Neural progenitor cell (in vitro differentiated cells): ENCODE measurements at regions not wholly inside any gene's neighbourhood (a gene's known extent, or its start where the extent isn't known, plus 50 kb on each side); places are given as distances from the start of the nearest gene placed in this dataset.
"Not testable (repeated sequence)": the region's sequence is repeated elsewhere in the genome, so short reads cannot be mapped to it uniquely, and the experiment has no call there.

Experiments
- DNase-seq: peaks from one replicate; pipeline ENCODE4 v3.0.0-alpha.2; 2016; ENCODE audit warnings: low spot score
- H2AFZ ChIP-seq: fragments of 200-600 bp; sonication (generic); replicated peaks from 2 replicates; pipeline ENCODE4 v1.6.1; 2016; ENCODE audit warnings: antibody characterized with exemption
- H3F3A ChIP-seq: fragments of 200-600 bp; sonication (generic); 2 replicates; pipeline ENCODE4 v1.6.1; 2016; ENCODE audit warnings: antibody characterized with exemption, low read depth
- H3K27ac ChIP-seq: fragments of 200-600 bp; sonication (generic); 2 replicates; pipeline ENCODE4 v1.5.1; 2016; ENCODE audit warnings: mild to moderate bottlenecking
- H3K27me3 ChIP-seq: fragments of 200-600 bp; sonication (generic); 2 replicates; pipeline ENCODE4 v1.6.1; 2016; ENCODE audit warnings: mild to moderate bottlenecking, moderate library complexity
- H3K36me3 ChIP-seq: fragments of 200-600 bp; sonication (generic); 2 replicates; pipeline ENCODE4 v1.5.1; 2016
- H3K4me1 ChIP-seq: fragments of 200-600 bp; sonication (generic); 2 replicates; pipeline ENCODE4 v1.6.1; 2016; ENCODE audit warnings: mixed run types
- H3K4me2 ChIP-seq: fragments of 200-600 bp; sonication (generic); 2 replicates; pipeline ENCODE4 v1.6.1; 2016
- H3K4me3 ChIP-seq: fragments of 200-600 bp; sonication (generic); 2 replicates; pipeline ENCODE4 v1.5.1; 2016
- H3K79me2 ChIP-seq: fragments of 200-600 bp; sonication (generic); 2 replicates; pipeline ENCODE4 v1.6.1; 2016; ENCODE audit warnings: low read depth
- H3K9ac ChIP-seq: fragments of 200-600 bp; sonication (generic); 2 replicates; pipeline ENCODE4 v1.6.1; 2016
- H3K9me3 ChIP-seq: fragments of 200-600 bp; sonication (generic); 2 replicates; pipeline ENCODE4 v1.5.1; 2016; ENCODE audit warnings: low read depth
- H4K20me1 ChIP-seq: fragments of 200-600 bp; sonication (generic); 2 replicates; pipeline ENCODE4 v1.6.1; 2016; ENCODE audit warnings: low read depth
- H3K27ac Mint-ChIP-seq: 3 replicates; pipeline ENCODE4 v1.8.0; 2021; ENCODE audit warnings: mixed read lengths
- H3K27me3 Mint-ChIP-seq: 2 replicates; pipeline ENCODE4 v1.8.0; 2022; ENCODE audit warnings: low read depth, mild to moderate bottlenecking, inconsistent platforms, moderate library complexity, mixed read lengths; ENCODE audit not compliant: insufficient read depth
- H3K36me3 Mint-ChIP-seq: 3 replicates; pipeline ENCODE4 v1.8.0; 2021; ENCODE audit warnings: mixed read lengths
- H3K4me1 Mint-ChIP-seq: 3 replicates; pipeline ENCODE4 v1.8.0; 2021; ENCODE audit warnings: mixed read lengths
- H3K4me3 Mint-ChIP-seq: 3 replicates; pipeline ENCODE4 v1.8.0; 2021; ENCODE audit warnings: mild to moderate bottlenecking, moderate library complexity, mixed read lengths
- H3K9me3 Mint-ChIP-seq: 3 replicates; pipeline ENCODE4 v1.8.0; 2020; ENCODE audit warnings: mixed read lengths
- CTCF ChIP-seq: fragments of 200-600 bp; sonication (generic); IDR thresholded peaks from 2 replicates; pipeline ENCODE4 v1.5.1; 2017; ENCODE audit warnings: antibody characterized with exemption, mild to moderate bottlenecking
- EZH2 ChIP-seq: fragments of 200-600 bp; sonication (generic); IDR thresholded peaks from 2 replicates; pipeline ENCODE4 v1.6.1; 2017; ENCODE audit warnings: antibody characterized with exemption, mild to moderate bottlenecking, moderate library complexity
- EZH2phosphoT487 ChIP-seq: fragments of 200-600 bp; sonication (generic); IDR thresholded peaks from 2 replicates; pipeline ENCODE4 v1.6.1; 2017; ENCODE audit warnings: antibody characterized with exemption

GRCh38 chr2:180597179-180597578, 383.2 kb upstream of the UBE2E3 start:
- no peak overlapping the region for H3K4me3 ChIP-seq
- no peak overlapping the region for H3K4me3 Mint-ChIP-seq
- no peaks in the 10 kb centered on the region for H3K27me3 ChIP-seq
- H3K4me1 ChIP-seq: no peaks in the 10 kb centered on the region
- no peaks in the 10 kb centered on the region for H3K9me3 ChIP-seq
- no peaks in the 10 kb centered on the region for H3K27me3 Mint-ChIP-seq
- H3K36me3 ChIP-seq: no peaks in the 10 kb centered on the region
- H2AFZ ChIP-seq: no peak overlapping the region
- H3K4me1 Mint-ChIP-seq: no peaks in the 10 kb centered on the region
- H3F3A ChIP-seq: no peaks in the 10 kb centered on the region
- no peak overlapping the region for H3K27ac Mint-ChIP-seq
- H3K9ac ChIP-seq: no peak overlapping the region
- TF ChIP-seq EZH2phosphoT487 (no peak), EZH2 (no peak), CTCF (no peak)
- H3K27ac ChIP-seq: no peak overlapping the region
- no peak overlapping the region for H3K4me2 ChIP-seq
- no peaks in the 10 kb centered on the region for H3K36me3 Mint-ChIP-seq
- DNase-seq: no peak
- H3K9me3 Mint-ChIP-seq: no peaks in the 10 kb centered on the region
- H4K20me1 ChIP-seq: no peaks in the 10 kb centered on the region
- H3K79me2 ChIP-seq: no peaks in the 10 kb centered on the region

DNA sequence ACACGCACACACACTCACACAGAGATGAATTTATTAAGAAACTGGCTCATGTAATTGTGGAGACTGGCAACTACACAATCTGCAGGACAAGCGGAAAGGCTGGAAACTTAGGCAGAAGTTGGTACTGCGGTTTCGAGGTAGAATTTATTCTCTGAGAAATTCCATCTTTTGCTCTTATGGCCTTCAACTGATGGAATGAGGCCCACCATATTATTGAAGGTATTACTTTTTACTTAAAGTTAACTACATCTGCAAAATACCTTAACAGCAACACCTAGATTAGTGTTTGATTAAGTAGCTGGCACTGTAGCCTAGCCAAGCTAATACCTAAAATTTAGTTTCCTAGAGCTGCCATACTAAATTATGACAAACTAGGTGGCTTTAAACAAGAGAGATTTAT, 384.0 kb upstream of the UBE2E3 start:
- H2AFZ ChIP-seq: no peak overlapping the region
- no peak for DNase-seq
- H3K9ac ChIP-seq: no peak overlapping the region
- TF ChIP-seq EZH2phosphoT487 (no peak), CTCF (no peak), EZH2 (no peak)
- no peaks in the 10 kb centered on the region for H3K79me2 ChIP-seq
- no peaks in the 10 kb centered on the region for H3K9me3 Mint-ChIP-seq
- no peaks in the 10 kb centered on the region for H3K27me3 ChIP-seq
- H3K36me3 Mint-ChIP-seq: no peaks in the 10 kb centered on the region
- H3F3A ChIP-seq: no peaks in the 10 kb centered on the region
- H3K36me3 ChIP-seq: no peaks in the 10 kb centered on the region
- no peak overlapping the region for H3K4me2 ChIP-seq
- no peaks in the 10 kb centered on the region for H3K9me3 ChIP-seq
- H3K27me3 Mint-ChIP-seq: no peaks in the 10 kb centered on the region
- no peak overlapping the region for H3K4me3 ChIP-seq
- H4K20me1 ChIP-seq: no peaks in the 10 kb centered on the region
- no peak overlapping the region for H3K27ac Mint-ChIP-seq
- H3K27ac ChIP-seq: no peak overlapping the region
- H3K4me1 Mint-ChIP-seq: no peaks in the 10 kb centered on the region
- no peak overlapping the region for H3K4me3 Mint-ChIP-seq
- H3K4me1 ChIP-seq: no peaks in the 10 kb centered on the region

- Histone ChIP-seq H3K4me3 (no peak overlapping the region), H3K79me2 (no peaks in the 10 kb centered on the region), H2AFZ (no peak overlapping the region), H3K4me1 (no peaks in the 10 kb centered on the region), H3K27ac (no peak overlapping the region), H3K9ac (no peak overlapping the region), H3F3A (no peaks in the 10 kb centered on the region), H3K36me3 (no peaks in the 10 kb centered on the region), H3K27me3 (no peaks in the 10 kb centered on the region), H3K9me3 (no peaks in the 10 kb centered on the region), H3K4me2 (no peak overlapping the region), H4K20me1 (no peaks in the 10 kb centered on the region)
- Mint-ChIP-seq H3K4me1 (no peaks in the 10 kb centered on the region), H3K36me3 (no peaks in the 10 kb centered on the region), H3K9me3 (peaks cover 8% of the 10 kb centered on the region), H3K27ac (no peak overlapping the region), H3K4me3 (no peak overlapping the region), H3K27me3 (peaks cover 2% of the 10 kb centered on the region)
- no peak for DNase-seq
- TF ChIP-seq EZH2phosphoT487 (no peak), EZH2 (no peak), CTCF (no peak)
These were observed 388.5 kb upstream of the UBE2E3 start for GRCh38 chr2:180591947-180592346.

- H3K27me3 Mint-ChIP-seq, H3F3A ChIP-seq, H3K27ac ChIP-seq, H3K9me3 ChIP-seq, H3K4me3 Mint-ChIP-seq, H3K79me2 ChIP-seq, H3K4me2 ChIP-seq, H3K36me3 Mint-ChIP-seq, H3K4me1 ChIP-seq, H3K4me3 ChIP-seq, H3K4me1 Mint-ChIP-seq, H3K9ac ChIP-seq, H3K36me3 ChIP-seq, H3K27ac Mint-ChIP-seq, H4K20me1 ChIP-seq, H3K27me3 ChIP-seq: not testable (repeated sequence)
- H2AFZ ChIP-seq: peak overlapping the region; percentile 68
- DNase-seq: peak; percentile 29
- H3K9me3 Mint-ChIP-seq: peaks cover 11% of the 10 kb centered on the region
These were observed 389.2 kb upstream of the UBE2E3 start for GRCh38 chr2:180591093-180591781.
